ENCODE measurements at regions not wholly inside any gene's neighbourhood (a gene's known extent, or its start where the extent isn't known, plus 50 kb on each side); places are given as distances from the start of the nearest gene placed in this dataset.
"Not testable (repeated sequence)": the region's sequence is repeated elsewhere in the genome, so short reads cannot be mapped to it uniquely, and the experiment has no call there.

- Histone ChIP-seq H3K4me1 (no peaks in the 10 kb centered on the region), H3K27me3 (ENCODE audit: low read depth) (no peaks in the 10 kb centered on the region), H3K36me3 (replicated peaks) (no peaks in the 10 kb centered on the region), H3K9me3 (0 out of 2 replicates have a peak, but pooled peaks cover under 1% of the 10 kb centered on the region), H3K4me3 (no peak overlapping the region)
- in situ Hi-C loops (cut with MboI; ENCODE audit: low sequenced_read_pairs): no loop called here
- DNase-seq (ENCODE audit: low spot score in 2 of 2): no peak
Measured at GRCh38 chr9:100639854-100640253, 62.0 kb downstream of the CAVIN4 start.

- no peaks in the 10 kb centered on the region for H3K27me3 ChIP-seq (ENCODE audit: low read depth)
- in situ Hi-C loops (cut with MboI; ENCODE audit: low sequenced_read_pairs): no loop called here
- H3K4me1 ChIP-seq: no peaks in the 10 kb centered on the region
- 0 out of 2 replicates have a peak, but pooled peaks cover 2% of the 10 kb centered on the region for H3K9me3 ChIP-seq
- DNase-seq (ENCODE audit: low spot score in 2 of 2): no peak
- H3K4me3 ChIP-seq: no peak overlapping the region
- no peaks in the 10 kb centered on the region for H3K36me3 ChIP-seq (replicated peaks)
Measured at GRCh38 chr9:100640447-100641050, 62.7 kb downstream of the CAVIN4 start.

DNA sequence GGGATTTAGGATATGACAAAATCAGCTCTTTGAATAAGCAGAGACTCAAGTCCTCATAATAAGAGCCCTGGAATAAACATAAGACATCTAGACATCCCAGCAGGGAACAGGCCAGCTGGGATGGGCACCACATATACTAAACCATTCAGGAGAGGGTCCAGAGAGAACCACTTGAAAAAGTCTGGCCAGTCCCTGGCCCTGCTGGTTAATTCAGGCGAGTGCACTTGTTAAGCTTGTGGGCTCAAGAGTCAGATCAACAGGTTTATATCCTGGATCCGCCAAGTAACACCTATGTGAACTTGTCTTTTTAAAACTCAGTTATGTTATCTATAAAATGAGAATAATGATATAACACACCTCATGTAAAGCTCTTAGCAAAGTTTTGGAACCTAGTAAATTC is 63.3 kb downstream of the CAVIN4 start:
- in situ Hi-C loops (cut with MboI; ENCODE audit: low sequenced_read_pairs): no loop called here
- DNase-seq (ENCODE audit: low spot score in 2 of 2): no peak
- H3K4me1 ChIP-seq: no peaks in the 10 kb centered on the region

GRCh38 chr9:100652850-100653249 is 75.0 kb downstream of the CAVIN4 start:
- Histone ChIP-seq H3K4me1 (peaks cover 10% of the 10 kb centered on the region), H3K36me3 (replicated peaks) (no peaks in the 10 kb centered on the region), H3K4me3 (no peak overlapping the region), H3K27me3 (ENCODE audit: low read depth) (peaks cover 16% of the 10 kb centered on the region), H3K9me3 (peaks cover 22% of the 10 kb centered on the region; the same call in 1 of the 2 replicates)
- in situ Hi-C loops (cut with MboI; ENCODE audit: low sequenced_read_pairs): no loop called here
- DNase-seq (ENCODE audit: low spot score in 2 of 2): peak in 1 of 2 experiments; percentile 37

More for the DNA sequence above, 63.3 kb downstream of the CAVIN4 start:
- no peak overlapping the region for H3K4me3 ChIP-seq
- H3K36me3 ChIP-seq (replicated peaks): no peaks in the 10 kb centered on the region
- H3K27me3 ChIP-seq (ENCODE audit: low read depth): 0 out of 2 replicates have a peak, but pooled peaks cover under 1% of the 10 kb centered on the region
- 0 out of 2 replicates have a peak, but pooled peaks cover 2% of the 10 kb centered on the region for H3K9me3 ChIP-seq

GRCh38 chr9:100653643-100654334 is 75.9 kb downstream of the CAVIN4 start:
- H3K4me1 ChIP-seq: peaks cover 10% of the 10 kb centered on the region
- peak in 1 of 2 experiments; percentile 56 for DNase-seq (ENCODE audit: low spot score in 2 of 2)
- no peaks in the 10 kb centered on the region for H3K36me3 ChIP-seq (replicated peaks)
- H3K27me3 ChIP-seq (ENCODE audit: low read depth): peaks cover 16% of the 10 kb centered on the region
- H3K4me3 ChIP-seq: no peak overlapping the region
- peaks cover 22% of the 10 kb centered on the region; the same call in 1 of the 2 replicates for H3K9me3 ChIP-seq
- in situ Hi-C loops (cut with MboI; ENCODE audit: low sequenced_read_pairs): no loop called here

- H3K27me3 ChIP-seq (ENCODE audit: low read depth); DNase-seq (ENCODE audit: low spot score in 2 of 2); H3K4me1 ChIP-seq; in situ Hi-C loops (cut with MboI; ENCODE audit: low sequenced_read_pairs); H3K36me3 ChIP-seq (replicated peaks); H3K4me3 ChIP-seq: not testable (repeated sequence)
- peaks cover 22% of the 10 kb centered on the region; the same call in 1 of the 2 replicates for H3K9me3 ChIP-seq
Measured at GRCh38 chr9:100656851-100657250, 79.0 kb downstream of the CAVIN4 start.

- in situ Hi-C loops (cut with MboI; ENCODE audit: low sequenced_read_pairs): no loop called here
- Histone ChIP-seq H3K36me3 (replicated peaks) (no peaks in the 10 kb centered on the region), H3K27me3 (ENCODE audit: low read depth) (no peaks in the 10 kb centered on the region), H3K4me3 (no peak overlapping the region), H3K4me1 (no peaks in the 10 kb centered on the region), H3K9me3 (peaks cover 8% of the 10 kb centered on the region)
- DNase-seq (ENCODE audit: low spot score in 2 of 2): no peak
Measured at GRCh38 chr9:100661668-100662067, 83.8 kb downstream of the CAVIN4 start.

DNA sequence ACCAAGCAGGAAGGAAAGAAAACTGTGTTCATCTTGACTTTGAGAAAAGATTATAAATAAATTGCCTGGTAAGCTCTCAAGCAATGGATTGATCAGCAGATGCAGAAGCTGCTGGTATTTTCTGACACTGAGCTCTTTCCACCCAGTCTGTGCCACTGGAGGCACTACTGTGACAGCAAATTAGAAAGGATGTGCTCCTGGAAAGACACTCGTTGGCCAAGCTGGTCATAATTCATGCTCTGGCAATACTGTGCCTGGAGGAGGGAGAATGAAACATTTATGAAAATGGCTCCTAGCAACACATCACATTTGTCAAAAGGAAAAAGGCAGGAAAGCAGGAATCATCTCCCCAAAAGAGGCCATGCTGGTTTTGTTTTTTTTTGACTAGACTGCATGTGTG is 84.2 kb downstream of the CAVIN4 start:
- Histone ChIP-seq H3K4me3 (no peak overlapping the region), H3K27me3 (ENCODE audit: low read depth) (no peaks in the 10 kb centered on the region), H3K4me1 (no peaks in the 10 kb centered on the region), H3K36me3 (replicated peaks) (no peaks in the 10 kb centered on the region), H3K9me3 (peaks cover 5% of the 10 kb centered on the region)
- in situ Hi-C loops (cut with MboI; ENCODE audit: low sequenced_read_pairs): no loop called here
- DNase-seq (ENCODE audit: low spot score in 2 of 2): no peak

DNA sequence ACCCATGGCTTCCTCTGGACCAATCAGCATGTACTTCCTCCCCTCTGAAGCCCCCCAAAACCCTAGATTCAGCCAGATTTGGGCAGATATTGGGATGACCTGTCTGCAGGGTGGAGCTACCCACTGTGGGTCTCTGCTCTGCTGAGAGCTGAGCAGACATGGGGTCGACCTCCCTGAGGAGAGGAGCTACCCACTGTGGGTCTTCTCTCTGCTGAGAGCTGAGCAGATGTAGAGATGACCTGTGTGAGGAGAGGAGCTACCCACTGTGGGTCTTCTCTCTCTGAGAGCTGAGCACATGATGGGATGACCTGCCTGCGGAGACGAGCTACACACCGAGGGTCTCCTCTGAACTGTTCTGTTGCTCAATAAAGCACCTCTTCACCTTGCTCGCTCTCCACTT is 89.6 kb downstream of the CAVIN4 start:
- DNase-seq (ENCODE audit: low spot score in 2 of 2): no peak
- H3K4me1 ChIP-seq: peaks cover 22% of the 10 kb centered on the region
- no peaks in the 10 kb centered on the region for H3K36me3 ChIP-seq (replicated peaks)
- H3K4me3 ChIP-seq: no peak overlapping the region
- peaks cover 5% of the 10 kb centered on the region for H3K9me3 ChIP-seq
- no peaks in the 10 kb centered on the region for H3K27me3 ChIP-seq (ENCODE audit: low read depth)
- in situ Hi-C loops (cut with MboI; ENCODE audit: low sequenced_read_pairs): no loop called here

DNA sequence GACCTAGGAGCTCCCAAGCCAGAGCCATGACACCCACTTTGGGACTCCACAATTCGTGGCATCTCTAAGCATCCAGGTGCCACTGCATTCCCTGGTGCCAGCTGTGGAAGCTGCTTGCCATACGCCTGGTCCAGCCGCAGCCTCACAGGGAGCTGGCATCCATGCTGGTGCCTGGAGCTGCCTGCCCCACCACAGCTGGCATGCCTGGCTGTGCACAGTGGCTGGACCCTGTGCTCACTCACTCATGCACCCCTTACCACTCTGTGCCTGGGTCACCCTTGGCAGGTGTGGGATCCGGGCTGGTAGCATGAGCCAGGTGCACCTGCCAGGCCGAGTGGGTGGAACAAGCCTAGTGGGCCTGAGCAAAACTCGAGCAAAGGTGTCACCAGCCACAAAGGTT is 90.1 kb downstream of the CAVIN4 start:
- H3K4me3 ChIP-seq: no peak overlapping the region
- H3K27me3 ChIP-seq (ENCODE audit: low read depth): no peaks in the 10 kb centered on the region
- H3K4me1 ChIP-seq: peaks cover 28% of the 10 kb centered on the region
- no peaks in the 10 kb centered on the region for H3K36me3 ChIP-seq (replicated peaks)
- peaks cover 5% of the 10 kb centered on the region for H3K9me3 ChIP-seq
- in situ Hi-C loops (cut with MboI; ENCODE audit: low sequenced_read_pairs): no loop called here
- no peak for DNase-seq (ENCODE audit: low spot score in 2 of 2)

- in situ Hi-C loops (cut with MboI; ENCODE audit: low sequenced_read_pairs): no loop called here
- no peaks in the 10 kb centered on the region for H3K36me3 ChIP-seq (replicated peaks)
- no peak for DNase-seq (ENCODE audit: low spot score in 2 of 2)
Measured at GRCh38 chr9:100669968-100670367, 92.1 kb downstream of the CAVIN4 start.

DNA sequence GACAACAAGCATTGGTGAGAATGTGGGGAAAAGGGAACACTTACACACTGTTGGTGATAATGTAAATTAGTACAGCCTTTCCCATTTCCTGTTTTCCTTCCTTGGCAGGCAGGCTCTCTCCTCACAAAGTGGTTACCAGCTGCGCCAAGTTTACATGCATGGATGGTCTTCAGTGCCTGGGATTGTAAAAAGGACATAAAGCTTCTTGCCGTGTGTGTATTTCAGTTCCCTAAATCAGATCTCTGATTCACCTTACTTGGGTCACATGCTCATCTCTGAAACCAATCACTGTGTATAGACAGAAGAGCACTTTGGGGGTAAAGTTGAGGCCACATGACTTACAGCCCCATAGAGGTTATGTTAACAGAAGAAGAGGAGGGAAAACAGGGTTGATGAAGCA is 92.8 kb downstream of the CAVIN4 start:
- Histone ChIP-seq H3K27me3 (ENCODE audit: low read depth) (no peaks in the 10 kb centered on the region), H3K4me1 (peaks cover 38% of the 10 kb centered on the region), H3K9me3 (peaks cover 5% of the 10 kb centered on the region), H3K4me3 (no peak overlapping the region), H3K36me3 (replicated peaks) (no peaks in the 10 kb centered on the region)
- DNase-seq (ENCODE audit: low spot score in 2 of 2): no peak
- in situ Hi-C loops (cut with MboI; ENCODE audit: low sequenced_read_pairs): no loop called here

More at GRCh38 chr9:100669968-100670367, 92.1 kb downstream of the CAVIN4 start:
- Histone ChIP-seq H3K27me3 (ENCODE audit: low read depth) (no peaks in the 10 kb centered on the region), H3K4me3 (no peak overlapping the region), H3K4me1 (peaks cover 35% of the 10 kb centered on the region), H3K9me3 (peaks cover 5% of the 10 kb centered on the region)

GRCh38 chr9:100671898-100672297 is 94.0 kb downstream of the CAVIN4 start:
- Histone ChIP-seq H3K36me3 (replicated peaks) (no peaks in the 10 kb centered on the region), H3K9me3 (no peaks in the 10 kb centered on the region), H3K27me3 (ENCODE audit: low read depth) (no peaks in the 10 kb centered on the region), H3K4me3 (no peak overlapping the region), H3K4me1 (peaks cover 44% of the 10 kb centered on the region)
- DNase-seq (ENCODE audit: low spot score in 2 of 2): peak; percentile 56 to 95
- in situ Hi-C loops (cut with MboI; ENCODE audit: low sequenced_read_pairs): no loop called here

DNA sequence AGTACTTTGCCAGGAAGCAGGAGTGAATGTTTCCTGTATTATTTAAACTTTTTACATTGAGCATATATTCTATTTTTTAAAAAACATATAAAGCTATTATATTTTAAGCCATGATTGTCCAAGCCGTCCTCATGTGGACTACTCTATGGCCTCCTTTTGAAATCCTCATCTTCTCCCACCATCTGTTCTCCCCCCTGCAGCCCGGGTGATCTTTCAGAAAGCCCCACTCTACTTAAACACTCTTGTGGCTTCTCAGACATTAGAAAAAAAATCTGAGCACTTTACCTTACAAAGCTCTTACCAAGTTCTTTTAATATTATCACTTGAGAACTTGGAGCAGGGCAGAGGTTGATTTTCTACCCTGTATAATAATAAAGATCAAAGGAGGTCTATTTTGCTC is 95.4 kb downstream of the CAVIN4 start:
- DNase-seq (ENCODE audit: low spot score in 2 of 2): no peak
- H3K4me3 ChIP-seq: no peak overlapping the region
- H3K9me3 ChIP-seq: no peaks in the 10 kb centered on the region
- in situ Hi-C loops (cut with MboI; ENCODE audit: low sequenced_read_pairs): no loop called here
- no peaks in the 10 kb centered on the region for H3K27me3 ChIP-seq (ENCODE audit: low read depth)
- peaks cover 57% of the 10 kb centered on the region for H3K4me1 ChIP-seq
- no peaks in the 10 kb centered on the region for H3K36me3 ChIP-seq (replicated peaks)
